HUDEP-2 (cell line): ENCODE measurements at regions not wholly inside any gene's neighbourhood (a gene's known extent, or its start where the extent isn't known, plus 50 kb on each side); places are given as distances from the start of the nearest gene placed in this dataset.

Experiments used
- DNase-seq, 76 experiments: peaks; one replicate each; lab custom pipeline; 2025; ENCODE audit not compliant: unreplicated experiment in 76 of 76; lab: John Stamatoyannopoulos, UW

DNA sequence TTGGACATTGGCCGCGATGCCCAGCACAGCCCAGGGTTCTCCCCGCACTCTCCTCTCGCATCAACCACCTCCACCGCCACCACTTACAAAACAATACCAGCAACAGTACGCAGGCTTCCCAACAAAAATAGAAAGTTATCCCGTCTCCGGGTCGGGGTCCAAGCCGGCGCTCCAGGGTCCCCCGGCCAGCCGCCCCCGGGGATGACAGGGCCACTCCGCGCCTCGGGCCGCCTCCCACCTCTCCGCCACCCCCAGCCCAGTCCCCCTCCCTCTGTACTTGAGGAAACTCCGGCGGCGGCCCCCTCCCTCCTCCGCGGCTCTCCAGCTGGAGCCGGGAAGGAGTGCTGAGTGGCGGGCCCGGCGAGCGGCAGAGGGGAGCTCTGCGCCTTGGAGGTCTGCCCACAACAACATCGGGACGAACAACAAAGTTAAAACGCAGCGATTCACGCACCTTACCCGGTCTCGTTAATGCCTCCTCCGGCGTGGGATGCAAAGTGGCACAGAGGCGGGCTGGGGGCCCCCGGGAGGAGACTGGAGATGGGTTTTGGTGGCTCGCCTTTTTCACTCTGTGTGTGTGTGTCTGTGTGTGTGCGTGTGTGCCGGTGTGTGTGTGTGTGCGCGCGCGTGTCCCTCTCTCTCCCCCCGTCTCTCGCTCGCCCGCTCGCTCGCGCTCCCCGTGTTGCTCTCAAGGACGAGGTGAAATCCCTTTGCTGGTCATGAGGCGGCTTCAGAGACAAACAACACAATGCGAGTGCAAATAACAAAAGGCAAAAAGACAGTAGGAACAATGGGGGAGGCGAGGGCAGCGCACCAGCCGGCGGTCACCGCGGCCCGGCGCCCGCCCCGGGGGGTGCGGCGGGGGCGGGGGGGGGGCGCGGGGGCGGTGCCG lies 386.8 kb downstream of the BCAT1 start:
- no peak for DNase-seq

DNA sequence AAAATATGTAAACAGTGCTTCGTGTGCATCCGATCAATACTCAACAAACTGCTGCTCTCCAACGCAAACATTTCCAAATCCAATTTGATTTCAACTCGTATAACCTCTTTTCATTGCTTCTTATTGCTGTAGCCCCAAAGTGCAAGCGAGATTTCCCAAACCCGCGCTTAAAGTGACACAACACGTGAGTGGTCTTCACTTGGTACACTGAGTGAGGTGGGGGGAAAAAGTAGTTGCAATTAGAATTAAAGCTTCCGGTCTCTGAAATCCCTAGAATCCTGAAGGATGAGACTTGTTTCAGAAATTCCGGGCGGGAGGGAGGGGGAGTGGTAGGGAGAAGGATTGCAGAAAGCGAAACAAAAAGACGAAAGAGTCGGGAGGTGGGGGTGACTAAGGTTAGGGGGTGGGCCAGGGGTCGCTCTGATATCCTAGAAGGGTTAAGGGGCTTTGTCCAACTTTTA lies 387.5 kb downstream of the BCAT1 start:
- no peak for DNase-seq

DNA sequence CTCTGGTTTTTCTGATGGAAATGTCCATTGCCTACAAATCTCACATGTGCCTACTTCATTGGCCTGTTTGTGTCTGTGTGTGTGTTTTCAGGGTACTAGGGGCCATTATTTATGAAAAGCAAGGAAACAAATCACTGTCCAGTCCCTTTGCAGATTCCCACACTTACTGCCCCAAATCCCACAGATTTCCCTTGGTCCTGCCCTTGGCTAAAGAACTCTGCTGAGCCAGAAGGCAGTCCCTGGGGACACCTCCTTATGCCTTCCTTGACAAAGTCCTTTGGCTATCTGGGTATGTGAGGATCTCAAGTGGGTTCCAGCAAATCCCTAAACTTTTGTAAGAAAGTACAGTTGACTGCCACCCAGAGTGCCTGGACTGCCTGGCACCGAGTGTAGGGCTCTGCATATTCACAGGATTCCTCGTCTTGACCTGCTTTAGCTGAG lies 388.1 kb downstream of the BCAT1 start:
- no peak for DNase-seq

DNA sequence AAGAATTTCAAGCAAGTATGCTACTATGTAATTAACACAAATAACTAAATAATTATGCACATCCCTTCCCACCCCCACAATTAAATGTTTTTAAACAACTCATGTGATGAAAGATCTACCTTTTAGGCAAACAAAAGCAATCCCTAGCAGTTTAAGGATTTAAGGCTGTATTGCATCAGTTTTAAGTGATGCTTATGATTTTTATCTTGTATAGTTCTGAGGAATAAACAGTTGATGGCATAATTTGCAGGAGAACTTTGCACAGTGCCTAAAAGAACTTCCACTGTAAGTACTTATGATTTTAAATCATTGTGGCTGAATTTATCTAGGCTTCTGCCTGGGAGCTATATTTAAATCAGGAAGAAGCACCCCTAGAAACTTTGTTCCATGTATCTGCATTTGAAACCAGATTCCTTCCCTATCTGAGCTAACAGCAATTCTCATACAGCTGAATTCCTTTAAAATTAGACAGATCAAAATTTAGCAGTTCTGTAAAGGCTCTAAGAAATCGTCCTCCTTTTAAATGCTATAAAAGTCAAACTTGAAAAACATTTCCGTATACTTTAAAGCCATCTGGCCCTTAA lies 388.6 kb downstream of the BCAT1 start:
- DNase-seq = no peak

DNA sequence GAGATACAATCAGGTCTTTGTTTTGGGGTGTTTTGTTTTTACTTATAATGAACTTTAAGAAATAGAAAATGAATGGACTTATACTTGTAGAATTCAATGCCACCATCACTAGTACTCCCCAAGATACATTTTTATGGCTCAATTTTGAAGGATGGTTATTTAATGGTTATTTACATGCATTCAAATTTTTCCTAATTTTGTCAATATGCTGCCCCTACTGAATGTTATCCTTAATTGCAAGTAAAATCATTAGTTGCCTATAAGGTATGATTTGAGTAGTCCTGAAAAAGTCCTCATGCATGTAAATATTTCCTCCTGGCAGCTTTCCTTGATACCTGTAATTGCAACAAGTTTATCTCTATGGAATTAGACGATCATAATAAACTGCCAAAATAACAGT lies 391.2 kb downstream of the BCAT1 start:
- DNase-seq = no peak

DNA sequence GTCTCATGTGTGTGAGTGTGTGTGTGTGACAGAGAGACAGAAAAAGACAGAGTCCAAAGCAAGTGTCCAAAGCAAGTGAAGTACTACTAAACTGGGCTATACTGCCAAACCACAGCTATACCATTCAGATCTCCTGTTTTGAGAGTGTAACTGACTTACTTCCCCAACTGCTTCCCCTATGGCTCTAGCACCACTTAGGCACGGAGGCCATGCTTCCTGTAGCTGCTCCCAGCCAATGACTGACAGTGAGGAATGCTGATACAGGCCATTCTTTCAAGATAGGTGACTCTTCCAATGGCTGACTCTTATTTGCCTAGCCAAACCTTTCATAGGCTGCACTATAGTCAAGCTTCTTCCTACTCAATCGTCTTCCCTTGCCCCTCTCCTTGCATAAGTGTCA lies 393.2 kb downstream of the BCAT1 start:
- no peak for DNase-seq

DNA sequence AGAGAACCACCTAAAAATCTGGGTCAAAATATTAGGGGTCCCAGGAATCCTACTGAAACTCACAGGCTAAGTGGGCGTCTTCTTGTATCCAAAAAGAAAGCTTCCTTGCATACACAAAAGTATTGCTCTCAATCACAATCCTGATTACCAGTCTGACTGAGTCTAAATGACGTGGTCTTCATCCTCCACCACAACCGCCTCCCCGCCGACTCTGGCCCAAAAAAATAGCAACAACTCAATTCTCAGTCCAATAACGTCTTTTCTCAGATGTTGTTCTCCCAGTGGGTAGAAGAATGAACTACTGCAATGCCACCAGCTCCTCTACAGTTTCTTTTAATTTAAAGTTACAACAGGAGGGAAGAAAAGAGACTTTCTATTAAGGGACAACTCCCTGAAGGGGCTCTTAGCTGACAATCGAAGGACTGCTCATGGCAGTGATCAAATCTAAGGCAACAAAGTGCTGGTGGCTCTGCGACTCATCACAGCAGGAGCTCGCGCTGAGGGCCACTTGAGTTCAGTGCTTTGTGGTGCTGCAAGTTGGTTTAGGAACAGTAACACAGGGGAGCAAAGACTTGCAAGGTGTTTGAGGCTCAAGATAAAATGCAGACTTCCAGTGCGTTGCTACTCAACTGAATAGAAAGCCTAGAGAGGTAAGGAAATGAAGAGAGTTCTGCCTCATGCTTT lies 394.1 kb downstream of the BCAT1 start:
- no peak for DNase-seq

DNA sequence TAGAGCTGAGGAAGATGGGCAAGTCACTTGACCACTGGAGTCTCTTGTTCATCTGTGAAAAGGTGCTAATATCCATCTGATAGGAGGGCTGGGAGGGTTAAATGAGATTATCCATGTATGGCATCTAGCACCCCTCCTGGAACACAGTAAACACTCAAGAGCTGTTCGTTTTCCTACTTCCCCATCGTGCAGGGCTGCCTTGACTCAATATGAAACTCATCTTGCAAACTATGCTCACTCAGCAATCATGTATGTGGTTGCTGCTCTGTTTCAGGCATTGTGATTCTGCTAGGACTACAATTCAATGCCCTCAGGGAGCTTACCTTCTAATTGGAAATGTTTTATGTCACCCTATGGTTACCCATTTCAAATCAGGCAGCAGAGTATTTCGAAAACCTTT lies 395.6 kb downstream of the BCAT1 start:
- DNase-seq = no peak

DNA sequence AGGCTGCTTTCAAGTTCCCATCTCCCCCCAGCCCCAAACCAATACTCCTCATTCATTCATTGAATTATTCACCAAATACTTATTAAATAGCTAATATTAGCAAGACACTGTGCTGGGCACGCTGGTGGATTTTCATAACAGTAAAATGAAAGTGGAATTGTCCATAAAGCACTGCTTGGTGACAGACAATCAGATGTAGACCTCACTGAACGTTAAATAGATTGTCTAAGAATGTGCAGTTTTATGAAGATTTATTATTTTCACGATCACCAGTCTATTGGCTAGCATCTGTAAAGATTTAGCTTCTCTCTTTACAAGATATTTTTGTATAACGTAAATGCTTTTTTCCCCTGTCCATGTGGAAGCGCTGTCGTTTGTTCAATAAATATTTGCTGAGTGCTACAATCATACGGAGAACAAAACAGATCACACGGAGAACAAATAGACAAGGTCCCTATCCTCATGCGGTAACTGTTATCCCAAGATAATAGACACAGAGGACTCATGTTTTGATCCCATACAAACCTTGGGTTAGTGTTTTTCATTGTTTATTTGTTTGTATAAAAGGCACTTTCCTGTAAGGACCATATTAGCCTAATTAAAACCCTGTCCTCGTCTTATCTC lies 397.6 kb downstream of the BCAT1 start:
- DNase-seq = no peak

DNA sequence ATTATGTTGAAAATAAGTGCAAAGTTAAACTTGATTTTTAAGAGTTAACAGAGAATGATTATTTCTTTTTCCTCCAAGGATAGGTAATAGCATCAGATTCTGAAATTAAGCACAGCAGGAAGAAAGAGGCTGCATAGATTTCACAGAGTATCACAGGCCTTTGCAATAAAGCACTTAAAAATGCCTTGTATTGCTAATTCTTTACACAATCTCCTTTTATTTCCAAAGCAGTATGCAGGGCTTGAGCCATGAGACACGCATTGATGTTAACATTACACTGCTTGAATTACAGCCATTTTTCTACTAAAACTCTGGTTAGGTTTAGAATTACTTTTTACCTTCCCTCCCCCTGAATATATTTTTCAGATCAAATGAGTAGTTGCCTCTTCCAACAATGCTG lies 398.3 kb downstream of the BCAT1 start:
- no peak for DNase-seq

DNA sequence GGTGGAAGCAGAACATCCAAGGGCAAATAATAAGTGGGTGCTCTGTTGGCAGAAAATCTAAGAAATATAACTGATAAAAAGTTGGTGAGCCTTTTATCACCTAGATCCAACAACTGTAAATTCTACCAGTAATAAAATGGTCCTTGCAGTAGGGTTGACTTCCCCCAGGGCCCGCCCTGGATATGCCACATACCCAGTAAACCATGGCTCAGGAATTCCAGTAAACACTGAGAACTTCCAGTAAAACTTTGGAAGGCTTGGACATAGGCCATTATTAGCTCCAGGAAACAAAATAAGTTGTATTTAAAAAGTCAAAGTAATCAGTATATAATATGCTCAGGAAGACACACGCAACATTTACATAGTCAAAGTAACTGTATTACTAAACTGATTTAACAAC lies 402.2 kb downstream of the BCAT1 start:
- DNase-seq = no peak

DNA sequence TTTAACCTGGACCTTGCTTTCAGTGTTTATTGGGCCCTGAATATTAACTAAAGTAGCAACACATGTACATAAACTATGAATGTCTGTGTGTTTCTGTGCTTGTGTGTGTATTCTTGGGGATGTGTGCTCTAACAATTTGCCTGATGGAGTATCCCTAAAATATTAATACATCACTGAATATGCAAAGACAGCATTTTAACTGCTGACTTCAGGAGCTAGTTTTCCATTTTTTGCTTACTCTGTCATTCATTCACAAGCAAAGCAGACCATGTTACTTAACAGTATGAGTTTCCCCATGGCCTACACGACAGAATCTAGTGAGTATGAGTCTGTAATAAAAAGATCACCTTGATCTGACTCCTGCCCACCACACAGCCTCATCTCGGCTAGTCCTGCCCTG lies 402.8 kb downstream of the BCAT1 start:
- DNase-seq = no peak

DNA sequence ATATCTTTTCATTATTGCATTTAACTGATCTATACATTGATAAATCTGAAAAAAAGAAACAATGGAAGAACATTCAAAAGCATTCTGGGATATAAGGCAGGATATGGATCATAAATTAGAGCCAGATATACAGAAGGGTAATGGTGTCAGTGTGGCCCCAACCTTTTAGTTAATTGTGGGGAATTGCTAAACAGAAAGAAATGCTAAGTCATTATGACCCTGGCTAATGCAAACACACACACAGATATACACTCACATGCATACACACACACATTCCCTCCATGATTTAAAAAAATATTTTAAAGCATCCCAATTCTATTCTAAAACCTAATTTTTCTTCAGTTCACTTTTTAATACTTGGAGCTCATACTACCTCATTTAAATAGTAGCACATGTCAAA lies 404.5 kb downstream of the BCAT1 start:
- no peak for DNase-seq

DNA sequence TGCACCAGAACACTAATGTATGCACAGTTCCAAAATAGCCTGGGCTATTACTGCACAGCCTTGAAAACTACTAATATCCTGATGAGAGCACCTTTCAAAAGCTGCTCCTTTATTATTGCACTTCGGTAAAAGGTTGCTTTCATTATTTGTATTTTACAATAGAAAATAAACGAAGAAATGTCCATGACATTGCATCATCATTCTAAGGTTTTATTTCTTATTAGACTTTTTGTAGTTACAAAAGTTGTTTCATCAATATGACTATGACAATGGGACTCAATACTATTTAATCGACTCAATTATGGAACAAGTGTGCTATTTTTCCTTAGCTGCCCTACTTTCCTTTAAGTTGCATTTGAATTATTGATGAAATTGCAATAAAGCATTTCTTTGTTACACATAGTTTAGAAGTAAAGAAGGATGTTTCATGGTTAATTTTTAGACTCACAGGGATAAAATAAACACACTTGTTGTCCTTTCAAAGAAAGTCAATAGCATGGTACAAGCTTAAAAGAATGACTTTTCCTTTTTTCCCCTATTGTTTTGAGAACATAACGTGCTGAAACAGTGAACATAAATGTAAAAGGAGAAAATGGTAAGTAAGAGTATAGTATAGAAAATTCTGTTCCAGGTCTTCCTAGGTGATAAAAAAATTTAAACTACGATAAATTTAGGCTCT lies 407.6 kb downstream of the BCAT1 start:
- no peak for DNase-seq

DNA sequence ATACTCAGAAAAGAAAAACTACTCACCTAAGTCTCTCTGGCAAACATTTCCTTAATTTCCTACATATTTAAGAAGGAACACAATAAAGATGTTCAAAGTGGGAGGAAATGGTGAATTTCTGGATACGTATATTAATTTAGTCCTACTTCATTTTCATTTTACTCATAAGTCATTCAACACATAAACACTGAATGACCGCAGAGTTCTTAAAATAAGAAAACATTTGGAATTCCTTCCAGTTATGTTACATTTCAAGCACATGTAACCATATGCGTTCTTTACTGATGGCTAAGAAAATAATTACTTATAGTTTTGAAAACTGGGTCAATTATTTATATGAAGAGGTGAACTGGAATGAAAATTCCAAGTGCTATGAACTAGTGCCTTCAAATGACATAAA lies 409.3 kb downstream of the BCAT1 start:
- DNase-seq = no peak

DNA sequence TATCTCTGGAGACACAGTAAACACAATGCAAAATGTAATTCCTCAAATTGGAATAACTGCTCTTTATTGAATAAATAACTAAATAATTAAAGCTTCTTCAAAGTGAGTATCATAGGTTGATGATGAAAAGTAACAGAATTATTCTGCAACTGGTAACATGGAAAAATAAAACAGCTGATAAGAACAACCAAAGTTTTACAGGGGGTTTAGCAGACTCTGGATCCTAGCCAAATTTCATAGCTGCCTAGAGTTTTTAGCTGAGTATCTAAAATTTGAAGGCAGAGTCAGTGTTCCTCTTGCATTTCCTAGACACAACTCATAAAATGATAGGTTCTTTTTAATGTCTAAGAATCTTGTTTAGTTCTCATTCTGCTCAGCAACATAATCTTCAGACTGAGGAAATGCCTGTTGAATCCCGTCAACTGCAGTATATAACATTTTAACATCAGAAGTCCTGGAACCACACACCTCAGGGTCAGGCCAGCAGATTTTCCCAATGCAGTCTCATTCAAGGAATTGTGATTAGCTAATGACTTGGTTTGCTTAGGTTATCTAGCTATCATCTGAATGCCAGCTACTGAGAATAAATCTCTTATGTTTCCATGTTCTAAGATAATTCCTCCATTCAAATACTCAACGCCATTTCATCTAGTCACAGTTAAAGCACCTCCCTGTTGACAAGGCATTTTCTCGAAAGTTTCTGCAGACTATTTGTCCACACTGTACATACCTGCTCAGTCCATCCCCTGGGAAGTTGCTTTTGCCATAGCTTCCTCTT lies 411.6 kb downstream of the BCAT1 start:
- no peak for DNase-seq

DNA sequence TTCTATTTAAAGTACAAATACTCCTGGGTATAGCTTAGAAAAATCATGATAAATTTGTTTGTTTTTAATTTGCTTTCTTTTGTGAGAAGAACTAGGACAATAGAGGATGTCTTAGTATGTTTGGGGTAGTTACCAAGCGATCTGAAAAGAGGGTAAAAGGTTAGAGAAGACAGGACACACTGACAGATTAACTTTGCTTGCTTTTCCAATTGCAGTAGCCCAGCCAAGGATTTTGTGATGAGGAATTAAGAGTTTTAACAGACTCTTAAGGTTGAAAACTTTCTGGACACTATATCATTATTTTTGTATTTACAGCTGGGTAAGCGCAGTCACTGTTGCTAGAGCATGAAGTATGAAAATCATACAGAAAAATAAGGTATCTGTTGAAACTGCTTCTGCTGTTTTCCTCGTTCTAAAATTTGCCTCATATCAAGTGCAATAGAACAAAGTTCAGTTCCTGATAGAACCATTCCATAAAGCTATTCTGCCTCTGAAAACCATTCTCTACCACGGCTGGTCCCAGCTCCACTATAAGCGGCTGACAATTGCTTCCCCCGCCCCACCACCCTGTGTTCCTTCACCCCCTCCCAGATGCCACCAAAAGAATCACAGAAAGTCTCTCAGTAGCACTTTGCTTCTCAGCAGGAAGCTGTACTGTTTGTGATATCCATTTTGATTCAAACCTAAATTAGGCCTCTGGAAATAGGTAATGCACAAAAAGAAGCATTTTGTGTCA lies 413.4 kb downstream of the BCAT1 start:
- no peak for DNase-seq

DNA sequence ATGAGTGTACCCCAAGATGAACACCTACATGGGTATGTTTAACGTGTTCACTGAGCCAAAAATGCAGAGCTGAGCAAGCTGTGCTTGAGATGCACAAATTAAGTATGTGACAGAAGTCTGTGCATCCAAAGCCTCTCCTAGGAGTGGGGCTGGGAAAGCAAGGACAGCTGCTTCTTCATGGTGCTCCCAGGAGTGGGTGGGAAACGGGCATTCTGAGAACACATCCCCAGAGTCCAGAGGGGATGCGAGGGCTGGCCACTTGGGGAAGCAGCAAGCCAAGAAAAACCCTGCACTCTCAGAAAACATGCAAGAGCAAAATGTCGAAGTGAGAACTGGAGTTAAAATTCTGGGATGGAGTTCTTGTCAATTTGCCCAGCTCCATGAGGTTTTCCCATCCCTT lies 414.3 kb downstream of the BCAT1 start:
- DNase-seq = no peak

DNA sequence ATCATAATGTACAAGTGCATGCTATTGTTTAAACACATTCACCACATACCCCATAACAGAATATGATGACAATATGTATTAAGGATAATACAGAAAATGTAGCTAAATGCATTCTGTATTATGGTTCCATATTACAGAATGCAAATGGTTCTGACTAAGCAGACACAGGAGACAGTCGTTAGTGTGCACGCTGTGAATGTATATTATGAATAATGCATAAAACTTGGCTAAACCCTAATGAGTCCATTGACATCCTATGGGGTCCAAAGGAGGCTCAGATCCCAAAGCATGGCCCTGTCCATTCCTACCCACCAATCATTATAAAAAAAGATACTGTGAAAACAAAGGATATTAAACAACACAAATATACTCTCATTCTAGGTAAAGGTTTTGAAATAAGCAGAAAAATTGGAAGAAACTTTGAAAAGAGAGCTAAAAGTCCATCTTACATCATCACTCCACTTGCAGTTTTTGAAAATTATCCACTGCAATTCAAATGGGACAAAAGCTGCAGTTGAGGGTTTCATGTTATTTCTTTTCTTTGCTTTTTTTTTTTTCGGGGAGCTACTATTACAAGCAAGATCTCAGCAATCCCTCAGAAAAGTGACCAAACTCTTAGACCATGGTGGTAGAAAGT lies 415.1 kb downstream of the BCAT1 start:
- DNase-seq = no peak
